Stimulated activated effector memory CD8-positive, alpha-beta T cell treated with anti-CD3 and anti-CD28 coated beads, Interleukin-12 subunit alpha, Interleukin-12 subunit beta, amount 100 ng/mL, for 72 hours (primary cell): ENCODE measurements at regions not wholly inside any gene's neighbourhood (a gene's known extent, or its start where the extent isn't known, plus 50 kb on each side); places are given as distances from the start of the nearest gene placed in this dataset.

Source experiments
- ATAC-seq: fragments of 150-1000 bp; cut with Tn5 transposase; 2 replicates; pipeline ENCODE4 v1.10.0; 2021
- DNase-seq, 2 donors: peaks; one replicate each; pipeline ENCODE4 v3.0.0; 2021 to 2022; ENCODE audit warnings: low spot score in 2 of 2
- H3K27ac Mint-ChIP-seq: one replicate; pipeline ENCODE4 v1.8.0; 2022; ENCODE audit warnings: mild to moderate bottlenecking, mixed read lengths
- H3K36me3 Mint-ChIP-seq: one replicate; pipeline ENCODE4 v1.8.0; 2022; ENCODE audit warnings: mild to moderate bottlenecking, mixed read lengths
- H3K4me1 Mint-ChIP-seq: one replicate; pipeline ENCODE4 v1.8.0; 2022; ENCODE audit warnings: mixed read lengths
- H3K4me3 Mint-ChIP-seq: one replicate; pipeline ENCODE4 v1.8.0; 2022; ENCODE audit warnings: mild to moderate bottlenecking, mixed read lengths
- H3K9me3 Mint-ChIP-seq: one replicate; pipeline ENCODE4 v1.8.0; 2022; ENCODE audit warnings: mixed read lengths

DNA sequence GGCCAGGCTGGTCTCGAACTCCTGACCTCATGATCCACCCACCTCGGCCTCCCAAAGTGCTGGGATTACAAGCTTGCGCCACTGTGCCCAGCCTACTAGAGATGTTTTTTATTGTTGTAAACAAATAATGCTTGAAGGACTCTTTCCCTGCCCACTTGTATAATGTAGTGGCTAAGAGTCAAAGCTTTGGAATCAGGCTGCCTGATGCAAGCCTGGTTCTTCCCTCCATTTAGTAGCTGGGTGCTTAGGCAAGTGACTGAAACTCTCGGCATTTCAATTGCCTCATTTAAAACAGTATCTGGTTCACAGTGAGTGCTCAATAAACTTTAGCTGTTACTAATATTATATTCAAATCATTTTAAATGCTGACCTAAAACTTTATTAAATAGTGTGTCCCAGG, 144.2 kb upstream of the FOXN2 start:
- Mint-ChIP-seq H3K36me3 (no peaks in the 10 kb centered on the region), H3K27ac (no peak overlapping the region), H3K4me3 (no peak overlapping the region)

DNA sequence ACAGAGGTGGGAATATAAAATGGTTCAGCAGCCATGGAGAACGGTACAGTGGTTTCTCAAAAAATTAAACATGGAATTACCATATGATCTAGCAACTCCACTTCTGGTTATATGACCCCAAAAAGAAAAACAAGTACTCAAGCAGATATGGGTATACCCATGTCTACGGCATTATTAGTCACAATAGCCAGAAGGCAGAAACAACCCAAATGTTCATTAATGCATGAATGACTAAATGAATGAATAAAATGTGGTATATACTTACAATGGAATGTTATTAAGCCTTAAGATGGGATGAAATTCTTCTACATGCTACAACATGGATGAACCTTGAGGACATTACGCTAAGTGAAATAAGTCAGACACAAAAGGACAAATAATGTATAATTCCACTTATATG, 141.3 kb upstream of the FOXN2 start:
- H3K4me3 Mint-ChIP-seq: no peak overlapping the region
- H3K4me1 Mint-ChIP-seq: no peaks in the 10 kb centered on the region

More for the DNA sequence above, 144.2 kb upstream of the FOXN2 start:
- H3K4me1 Mint-ChIP-seq: no peaks in the 10 kb centered on the region
- no peak for DNase-seq
- peaks cover 6% of the 10 kb centered on the region for H3K9me3 Mint-ChIP-seq
- no peak for ATAC-seq

GRCh38 chr2:48174503-48174902, 140.0 kb upstream of the FOXN2 start:
- Mint-ChIP-seq H3K36me3 (no peaks in the 10 kb centered on the region), H3K27ac (no peak overlapping the region), H3K4me1 (no peaks in the 10 kb centered on the region), H3K4me3 (no peak overlapping the region), H3K9me3 (no peaks in the 10 kb centered on the region)
- ATAC-seq (no peak), DNase-seq (no peak)

More for the DNA sequence above, 141.3 kb upstream of the FOXN2 start:
- H3K9me3 Mint-ChIP-seq: no peaks in the 10 kb centered on the region
- no peak for ATAC-seq
- H3K27ac Mint-ChIP-seq: no peak overlapping the region
- no peak for DNase-seq
- no peaks in the 10 kb centered on the region for H3K36me3 Mint-ChIP-seq

- no peak overlapping the region for H3K4me3 Mint-ChIP-seq
- no peak overlapping the region for H3K27ac Mint-ChIP-seq
- H3K36me3 Mint-ChIP-seq: no peaks in the 10 kb centered on the region
- DNase-seq: no peak
- no peaks in the 10 kb centered on the region for H3K4me1 Mint-ChIP-seq
- no peaks in the 10 kb centered on the region for H3K9me3 Mint-ChIP-seq
- no peak for ATAC-seq
These were observed 139.2 kb upstream of the FOXN2 start for GRCh38 chr2:48175254-48175653.

DNA sequence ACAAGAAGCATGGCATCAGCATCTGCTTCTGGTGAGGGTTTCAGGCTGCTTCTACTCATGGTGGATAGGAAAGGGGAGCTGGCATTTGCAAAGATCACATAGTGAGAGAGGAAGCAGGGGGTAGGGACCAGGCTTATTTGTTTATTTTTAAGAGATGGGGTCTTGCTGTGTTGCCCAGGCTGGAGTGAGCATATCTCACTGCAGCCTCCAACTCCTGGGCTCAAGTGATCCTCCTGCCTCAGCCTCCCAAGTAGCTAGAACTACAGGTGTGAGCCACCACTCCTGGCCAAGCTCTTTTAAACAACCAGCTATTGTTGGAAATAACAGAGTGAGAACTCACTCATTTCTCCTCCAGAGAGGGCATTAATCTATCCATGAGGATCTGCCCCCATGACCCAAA, 138.8 kb upstream of the FOXN2 start:
- H3K4me1 Mint-ChIP-seq: no peaks in the 10 kb centered on the region
- no peak overlapping the region for H3K4me3 Mint-ChIP-seq
- no peak for DNase-seq
- no peaks in the 10 kb centered on the region for H3K9me3 Mint-ChIP-seq
- no peaks in the 10 kb centered on the region for H3K36me3 Mint-ChIP-seq
- no peak overlapping the region for H3K27ac Mint-ChIP-seq
- no peak for ATAC-seq

GRCh38 chr2:48176876-48177275, 137.6 kb upstream of the FOXN2 start:
- H3K4me1 Mint-ChIP-seq: no peaks in the 10 kb centered on the region
- DNase-seq: no peak
- H3K27ac Mint-ChIP-seq: no peak overlapping the region
- no peaks in the 10 kb centered on the region for H3K36me3 Mint-ChIP-seq
- no peak for ATAC-seq
- no peak overlapping the region for H3K4me3 Mint-ChIP-seq
- H3K9me3 Mint-ChIP-seq: no peaks in the 10 kb centered on the region

DNA sequence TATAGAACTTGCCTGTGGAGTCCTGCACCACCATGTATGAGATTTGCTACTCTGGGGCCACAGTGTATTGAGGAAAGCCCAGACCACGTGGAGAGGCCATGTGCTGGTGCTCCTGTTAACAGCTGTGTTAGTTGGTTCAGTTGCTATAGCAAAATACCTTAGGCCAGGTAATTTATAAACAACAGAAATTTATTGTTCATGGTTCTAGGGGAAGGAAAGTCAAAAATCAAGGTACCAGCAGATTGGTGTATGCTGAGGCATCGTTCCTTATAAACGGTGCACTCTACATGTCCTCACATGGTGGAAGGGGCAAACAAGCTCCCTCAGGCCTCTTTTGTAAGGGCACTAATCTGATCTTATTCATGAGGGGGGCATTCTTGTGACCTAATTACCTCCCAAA, 135.9 kb upstream of the FOXN2 start:
- Mint-ChIP-seq H3K36me3 (no peaks in the 10 kb centered on the region), H3K9me3 (no peaks in the 10 kb centered on the region), H3K4me3 (no peak overlapping the region), H3K4me1 (no peaks in the 10 kb centered on the region), H3K27ac (no peak overlapping the region)
- DNase-seq (no peak), ATAC-seq (no peak)

- H3K27ac Mint-ChIP-seq: no peak overlapping the region
- DNase-seq: no peak
- H3K36me3 Mint-ChIP-seq: no peaks in the 10 kb centered on the region
These were observed 133.9 kb upstream of the FOXN2 start for GRCh38 chr2:48180557-48180956.

GRCh38 chr2:48183276-48183675, 131.2 kb upstream of the FOXN2 start:
- no peak overlapping the region for H3K4me3 Mint-ChIP-seq
- ATAC-seq: no peak
- H3K27ac Mint-ChIP-seq: no peak overlapping the region
- no peaks in the 10 kb centered on the region for H3K36me3 Mint-ChIP-seq
- DNase-seq: no peak
- H3K9me3 Mint-ChIP-seq: no peaks in the 10 kb centered on the region
- H3K4me1 Mint-ChIP-seq: no peaks in the 10 kb centered on the region

More at GRCh38 chr2:48180557-48180956, 133.9 kb upstream of the FOXN2 start:
- Mint-ChIP-seq H3K4me1 (no peaks in the 10 kb centered on the region), H3K9me3 (no peaks in the 10 kb centered on the region), H3K4me3 (no peak overlapping the region)
- no peak for ATAC-seq

DNA sequence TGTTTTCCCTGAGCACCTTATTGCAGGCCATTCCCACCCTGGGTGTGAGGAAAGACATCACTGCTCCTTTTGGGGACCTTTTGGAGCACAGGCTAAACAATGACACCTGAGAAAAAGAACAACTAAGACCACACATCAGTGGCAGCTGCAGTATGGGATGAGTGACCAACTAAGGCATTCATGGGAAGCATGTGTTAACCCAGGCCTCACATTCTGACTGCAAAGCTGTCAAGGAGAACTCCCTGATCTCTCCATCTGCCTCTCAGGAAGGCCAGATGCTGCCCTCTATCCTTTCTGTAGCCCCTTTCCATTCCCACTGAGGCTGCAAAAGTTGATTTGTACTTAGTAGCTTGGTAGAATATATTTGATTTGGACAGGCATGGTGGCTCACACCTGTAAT, 130.5 kb upstream of the FOXN2 start:
- no peak for ATAC-seq
- H3K27ac Mint-ChIP-seq: no peak overlapping the region
- H3K4me3 Mint-ChIP-seq: no peak overlapping the region
- H3K4me1 Mint-ChIP-seq: no peaks in the 10 kb centered on the region
- H3K36me3 Mint-ChIP-seq: no peaks in the 10 kb centered on the region
- H3K9me3 Mint-ChIP-seq: no peaks in the 10 kb centered on the region
- no peak for DNase-seq

DNA sequence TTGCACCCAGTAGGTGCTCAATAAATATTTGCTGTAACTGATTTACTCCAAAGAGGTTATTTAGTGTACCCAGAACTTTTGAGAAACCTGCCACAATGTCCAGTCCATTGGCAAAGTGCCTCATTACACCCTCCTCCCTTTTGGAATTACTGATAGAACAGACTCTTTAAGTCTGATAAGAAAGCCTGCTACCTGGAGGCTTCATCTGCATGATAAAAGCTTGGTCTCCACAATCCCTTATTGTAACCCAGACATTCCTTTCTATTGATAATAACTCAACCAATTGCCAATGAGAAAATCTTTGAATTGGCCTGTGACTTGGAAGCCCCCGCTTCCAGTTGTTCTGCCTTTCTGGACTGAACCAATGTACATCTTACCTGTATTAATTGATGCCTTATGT, 127.0 kb upstream of the FOXN2 start:
- no peak for DNase-seq
- H3K27ac Mint-ChIP-seq: no peak overlapping the region

DNA sequence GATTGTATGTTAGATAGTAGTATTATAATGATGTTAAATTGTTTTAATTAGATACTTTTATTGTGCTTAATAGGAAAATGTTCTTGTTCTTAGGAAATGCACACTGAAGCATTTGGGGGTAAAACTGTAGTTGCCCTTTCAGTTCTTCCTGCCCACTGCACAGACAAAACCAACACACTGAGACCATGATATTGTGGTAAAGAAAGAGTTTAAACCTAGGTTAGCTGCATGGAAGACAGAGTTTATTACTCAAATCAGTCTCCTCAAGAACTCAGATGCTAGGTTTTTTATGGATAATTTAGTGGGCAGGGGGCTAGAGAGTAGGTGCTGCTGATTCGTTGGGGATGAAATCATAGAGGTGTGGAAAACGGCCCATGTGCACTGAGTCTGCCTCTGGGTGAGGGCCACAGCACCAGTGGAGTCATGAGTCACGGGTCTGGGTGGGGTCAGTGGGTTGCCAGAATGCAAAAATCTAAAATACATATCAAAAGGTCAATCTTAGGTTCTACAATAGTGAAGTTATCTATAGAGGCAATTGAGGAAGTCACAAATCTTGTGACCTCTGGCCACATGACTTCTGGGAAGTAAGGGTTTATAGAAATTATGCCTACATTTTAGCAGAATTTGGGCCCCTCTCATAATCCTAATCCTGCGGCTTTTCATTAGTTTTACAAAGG, 124.8 kb upstream of the FOXN2 start:
- H3K9me3 Mint-ChIP-seq: no peaks in the 10 kb centered on the region
- DNase-seq (no peak), ATAC-seq (no peak)
- no peak overlapping the region for H3K4me3 Mint-ChIP-seq
- no peak overlapping the region for H3K27ac Mint-ChIP-seq
- H3K4me1 Mint-ChIP-seq: no peaks in the 10 kb centered on the region
- H3K36me3 Mint-ChIP-seq: no peaks in the 10 kb centered on the region

More for the DNA sequence above, 127.0 kb upstream of the FOXN2 start:
- no peak overlapping the region for H3K4me3 Mint-ChIP-seq
- no peaks in the 10 kb centered on the region for H3K9me3 Mint-ChIP-seq
- ATAC-seq: no peak
- H3K36me3 Mint-ChIP-seq: no peaks in the 10 kb centered on the region
- no peaks in the 10 kb centered on the region for H3K4me1 Mint-ChIP-seq

DNA sequence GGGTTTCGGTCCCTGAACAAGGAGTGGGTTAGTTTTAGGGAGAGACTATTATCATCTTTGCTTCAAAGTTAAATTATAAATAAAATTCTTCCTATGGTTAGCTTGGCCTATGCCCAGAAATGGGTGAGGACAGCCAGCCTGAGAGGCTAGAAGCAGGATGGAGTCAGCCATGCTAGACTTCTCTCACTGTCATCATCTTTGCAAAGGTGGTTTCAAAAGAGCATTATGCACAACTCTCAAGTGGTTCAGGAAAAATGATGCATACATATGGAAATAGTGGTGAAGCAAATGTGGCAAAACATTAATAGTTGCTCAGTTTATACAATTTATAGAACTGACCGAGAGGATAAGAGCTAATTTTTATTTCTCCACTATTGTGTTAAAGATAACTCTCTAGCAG, 124.3 kb upstream of the FOXN2 start:
- no peak for DNase-seq
- Mint-ChIP-seq H3K4me1 (no peaks in the 10 kb centered on the region), H3K4me3 (no peak overlapping the region), H3K27ac (no peak overlapping the region), H3K9me3 (no peaks in the 10 kb centered on the region), H3K36me3 (no peaks in the 10 kb centered on the region)
- ATAC-seq: no peak

- H3K9me3 Mint-ChIP-seq: no peaks in the 10 kb centered on the region
- H3K4me3 Mint-ChIP-seq: no peak overlapping the region
- ATAC-seq (no peak), DNase-seq (no peak)
- H3K36me3 Mint-ChIP-seq: no peaks in the 10 kb centered on the region
- no peak overlapping the region for H3K27ac Mint-ChIP-seq
- H3K4me1 Mint-ChIP-seq: no peaks in the 10 kb centered on the region
These were observed 119.8 kb upstream of the FOXN2 start for GRCh38 chr2:48194641-48195040.

DNA sequence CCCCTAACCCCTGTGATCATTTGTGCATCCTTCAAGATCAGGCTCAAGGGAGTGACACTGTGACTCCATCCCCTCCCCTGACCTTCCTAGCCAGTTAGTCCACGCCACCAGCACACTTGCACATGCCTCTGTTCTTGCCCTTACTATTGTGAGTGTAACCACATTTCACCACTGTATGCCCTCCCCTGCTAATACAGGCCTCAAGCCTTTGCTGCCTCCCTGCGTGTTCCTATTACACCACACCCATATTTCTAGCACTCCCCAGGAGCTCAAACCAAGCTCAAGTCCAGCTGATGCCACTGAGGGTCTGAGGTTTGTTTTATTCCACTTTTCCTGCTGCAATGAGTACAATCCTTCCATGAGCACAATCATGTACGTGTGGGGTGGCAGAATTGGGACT, 119.3 kb upstream of the FOXN2 start:
- Mint-ChIP-seq H3K4me1 (no peaks in the 10 kb centered on the region), H3K36me3 (no peaks in the 10 kb centered on the region), H3K9me3 (no peaks in the 10 kb centered on the region), H3K4me3 (no peak overlapping the region), H3K27ac (no peak overlapping the region)
- no peak for DNase-seq
- ATAC-seq: no peak

- no peak overlapping the region for H3K27ac Mint-ChIP-seq
- no peak for DNase-seq
- H3K4me3 Mint-ChIP-seq: no peak overlapping the region
- no peaks in the 10 kb centered on the region for H3K9me3 Mint-ChIP-seq
- no peaks in the 10 kb centered on the region for H3K36me3 Mint-ChIP-seq
- no peak for ATAC-seq
- H3K4me1 Mint-ChIP-seq: no peaks in the 10 kb centered on the region
These were observed 116.9 kb upstream of the FOXN2 start for GRCh38 chr2:48197618-48198017.

- no peak for ATAC-seq
- Mint-ChIP-seq H3K4me1 (no peaks in the 10 kb centered on the region), H3K9me3 (no peaks in the 10 kb centered on the region), H3K27ac (no peak overlapping the region), H3K36me3 (no peaks in the 10 kb centered on the region), H3K4me3 (no peak overlapping the region)
- no peak for DNase-seq
These were observed 116.1 kb upstream of the FOXN2 start for GRCh38 chr2:48198371-48198770.
